BJ (cell line): ENCODE measurements at regions not wholly inside any gene's neighbourhood (a gene's known extent, or its start where the extent isn't known, plus 50 kb on each side); places are given as distances from the start of the nearest gene placed in this dataset.

Source experiments
- CTCF ChIA-PET: fragments of 350-600 bp; formaldehyde crosslinking; extraction: SDS; loops from one replicate; lab custom pipeline; 2021; ENCODE audit warnings: antibody characterized with exemption, inconsistent platforms; lab: Yijun Ruan, JAX
- POLR2A ChIA-PET: fragments of 300-600 bp; sonication (Branson Sonifier 250); formaldehyde crosslinking; extraction: SDS; loops from one replicate; lab custom pipeline; 2021; ENCODE audit warnings: antibody characterized with exemption; lab: Charles Lee
- DNase-seq: peaks from one replicate; pipeline ENCODE4 v3.0.0-alpha.2; 2011; ENCODE audit warnings: low read depth
- H3K27me3 ChIP-seq: 2 replicates; pipeline ENCODE4 v1.6.0; 2011; ENCODE audit warnings: low read length; ENCODE audit not compliant: control insufficient read depth, insufficient read depth
- H3K36me3 ChIP-seq: 2 replicates; pipeline ENCODE4 v1.5.1; 2011; ENCODE audit warnings: low read length; ENCODE audit not compliant: control insufficient read depth, insufficient read depth
- H3K4me3 ChIP-seq: 2 replicates; pipeline ENCODE4 v1.5.1; 2011; ENCODE audit warnings: low read depth, mild to moderate bottlenecking, control low read depth, low read length
- TF ChIP-seq, protein P1 (sequence below): IDR thresholded peaks from 2 replicates; pipeline ENCODE4 v1.5.1; 2011; ENCODE audit warnings: low read depth, mild to moderate bottlenecking, control low read depth, inconsistent platforms, low read length, moderate library complexity; ENCODE audit not compliant: insufficient read depth

DNA sequence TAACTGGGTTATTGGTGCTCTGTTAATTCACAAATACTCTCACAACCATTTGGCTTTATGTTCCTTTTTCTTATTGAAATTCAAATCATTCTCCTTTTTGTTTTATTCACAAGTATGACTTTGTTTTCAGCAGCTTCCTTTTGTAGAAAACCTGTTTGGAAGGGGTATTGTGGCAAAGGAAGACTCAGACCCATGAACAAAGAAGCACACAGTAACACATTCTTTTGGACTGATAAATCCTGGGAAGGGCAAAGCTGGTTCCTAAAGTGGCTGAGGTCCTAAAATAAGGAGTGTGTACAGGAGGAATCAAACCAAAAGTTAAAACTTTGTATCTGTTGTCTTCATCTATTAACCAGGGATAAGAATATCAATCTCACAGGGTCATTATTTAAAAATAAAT, 374.7 kb upstream of the FIGN start:
- ChIA-PET CTCF (no interaction called here), POLR2A (no interaction called here)
- TF ChIP-seq, protein P1, sequence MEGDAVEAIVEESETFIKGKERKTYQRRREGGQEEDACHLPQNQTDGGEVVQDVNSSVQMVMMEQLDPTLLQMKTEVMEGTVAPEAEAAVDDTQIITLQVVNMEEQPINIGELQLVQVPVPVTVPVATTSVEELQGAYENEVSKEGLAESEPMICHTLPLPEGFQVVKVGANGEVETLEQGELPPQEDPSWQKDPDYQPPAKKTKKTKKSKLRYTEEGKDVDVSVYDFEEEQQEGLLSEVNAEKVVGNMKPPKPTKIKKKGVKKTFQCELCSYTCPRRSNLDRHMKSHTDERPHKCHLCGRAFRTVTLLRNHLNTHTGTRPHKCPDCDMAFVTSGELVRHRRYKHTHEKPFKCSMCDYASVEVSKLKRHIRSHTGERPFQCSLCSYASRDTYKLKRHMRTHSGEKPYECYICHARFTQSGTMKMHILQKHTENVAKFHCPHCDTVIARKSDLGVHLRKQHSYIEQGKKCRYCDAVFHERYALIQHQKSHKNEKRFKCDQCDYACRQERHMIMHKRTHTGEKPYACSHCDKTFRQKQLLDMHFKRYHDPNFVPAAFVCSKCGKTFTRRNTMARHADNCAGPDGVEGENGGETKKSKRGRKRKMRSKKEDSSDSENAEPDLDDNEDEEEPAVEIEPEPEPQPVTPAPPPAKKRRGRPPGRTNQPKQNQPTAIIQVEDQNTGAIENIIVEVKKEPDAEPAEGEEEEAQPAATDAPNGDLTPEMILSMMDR = no peak
- Histone ChIP-seq H3K36me3 (no peaks in the 10 kb centered on the region), H3K27me3 (no peaks in the 10 kb centered on the region), H3K4me3 (no peak overlapping the region)
- no peak for DNase-seq

DNA sequence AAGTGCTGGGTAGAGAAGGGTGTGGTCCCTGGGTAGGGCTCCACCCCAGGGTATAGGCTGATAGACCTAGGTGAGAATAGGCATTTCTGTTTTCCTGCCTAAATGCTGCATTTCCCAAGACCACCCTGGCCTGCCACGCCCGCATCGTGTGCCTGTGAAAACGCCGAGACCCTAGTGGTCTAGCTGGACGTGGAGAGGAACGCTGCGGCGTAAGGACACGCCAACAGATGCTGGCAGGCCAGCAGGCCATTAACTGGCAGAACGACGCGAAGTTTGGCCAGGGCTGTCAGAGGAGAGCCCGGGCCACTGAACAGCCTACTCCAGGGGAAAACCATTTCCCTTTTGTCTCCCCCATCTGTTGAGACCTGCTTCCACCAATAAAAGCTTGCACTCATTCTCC, 373.2 kb upstream of the FIGN start:
- Histone ChIP-seq H3K27me3 (no peaks in the 10 kb centered on the region), H3K36me3 (no peaks in the 10 kb centered on the region), H3K4me3 (no peak overlapping the region)
- TF ChIP-seq, protein P1 = no peak
- POLR2A ChIA-PET = no interaction called here
- no peak for DNase-seq
- CTCF ChIA-PET = no interaction called here

DNA sequence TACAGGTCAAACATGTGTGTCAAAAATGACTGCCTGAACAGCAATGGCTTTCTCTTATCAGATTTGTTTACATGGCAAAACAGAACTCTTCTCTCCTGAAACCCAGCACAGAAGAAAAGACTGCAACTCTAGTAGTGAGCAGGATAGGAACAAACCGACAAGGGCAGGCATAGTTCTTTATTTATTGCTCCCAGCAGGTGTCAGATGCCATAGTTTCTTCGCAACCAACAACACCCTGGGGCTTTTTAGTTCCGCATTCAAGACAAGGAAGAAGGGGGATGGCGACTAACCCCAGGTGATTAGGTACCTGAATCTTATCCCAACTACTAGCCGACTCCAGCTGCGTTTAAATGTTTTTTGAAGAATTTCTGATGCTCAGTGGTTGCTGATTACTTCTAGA, 367.5 kb upstream of the FIGN start:
- ChIA-PET POLR2A (no interaction called here), CTCF (no interaction called here)
- no peak overlapping the region for H3K4me3 ChIP-seq
- H3K27me3 ChIP-seq = no peaks in the 10 kb centered on the region
- no peaks in the 10 kb centered on the region for H3K36me3 ChIP-seq
- TF ChIP-seq, protein P1 = no peak
- no peak for DNase-seq

DNA sequence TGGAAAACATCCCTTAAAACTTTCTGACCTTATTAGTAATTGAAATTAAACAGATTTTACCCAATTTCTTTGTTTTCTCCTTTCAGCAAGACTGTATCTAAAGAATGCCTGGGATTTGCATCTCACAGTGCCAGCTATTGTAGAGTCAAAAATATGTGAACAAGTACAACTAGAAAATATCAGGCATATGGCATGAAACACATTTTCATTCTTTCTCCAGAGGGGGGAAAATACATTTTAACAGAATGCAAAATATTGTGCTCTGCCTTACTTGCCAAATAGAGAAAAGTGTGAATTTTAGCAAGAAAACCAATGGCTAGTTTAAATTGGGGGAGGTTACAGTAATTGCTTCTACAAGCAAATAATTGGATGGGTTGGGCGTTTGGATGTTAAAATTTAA, 366.6 kb upstream of the FIGN start:
- no peak for DNase-seq
- CTCF ChIA-PET = no interaction called here
- Histone ChIP-seq H3K36me3 (no peaks in the 10 kb centered on the region), H3K27me3 (no peaks in the 10 kb centered on the region), H3K4me3 (no peak overlapping the region)
- TF ChIP-seq, protein P1 = no peak
- POLR2A ChIA-PET = no interaction called here

DNA sequence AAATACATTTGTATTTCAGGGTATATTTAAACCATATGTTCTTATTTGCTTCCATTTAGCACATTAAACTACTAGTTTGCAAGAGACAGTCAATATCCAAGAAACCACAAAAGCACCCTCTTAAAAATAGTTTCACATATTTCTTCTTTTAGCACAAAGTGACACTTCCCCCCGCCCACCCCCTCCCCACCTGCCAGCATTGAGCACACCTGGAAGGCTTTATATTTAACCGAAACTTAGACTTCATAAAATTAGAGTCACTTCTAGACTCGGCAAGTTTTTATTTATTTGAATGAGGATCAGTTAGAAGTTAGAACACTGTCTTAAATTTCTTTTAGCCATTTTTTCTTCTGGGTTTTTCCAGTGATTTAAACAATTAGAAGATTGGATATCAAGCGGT, 355.9 kb upstream of the FIGN start:
- H3K36me3 ChIP-seq = no peaks in the 10 kb centered on the region
- TF ChIP-seq, protein P1 = no peak
- H3K4me3 ChIP-seq = no peak overlapping the region
- POLR2A ChIA-PET = no interaction called here
- DNase-seq = no peak
- H3K27me3 ChIP-seq = no peaks in the 10 kb centered on the region
- CTCF ChIA-PET = no interaction called here
